HL-60 (cell line): ENCODE measurements at regions not wholly inside any gene's neighbourhood (a gene's known extent, or its start where the extent isn't known, plus 50 kb on each side); places are given as distances from the start of the nearest gene placed in this dataset.

Experiments used
- DNase-seq, 2 experiments: peaks; one replicate each; pipeline ENCODE4 v3.0.0-alpha.2; 2010 to 2020; ENCODE audit warnings: low read depth in 1 of 2, low spot score in 1 of 2
- H3K27ac ChIP-seq: fragments of 250-450 bp; sonication (Bioruptor Pico); replicated peaks from 2 replicates; pipeline ENCODE4 v1.5.1; 2020; ENCODE audit warnings: mild to moderate bottlenecking, moderate library complexity
- H3K27me3 ChIP-seq: fragments of 250-450 bp; sonication (Bioruptor Pico); 2 replicates; pipeline ENCODE4 v1.5.1; 2021; ENCODE audit warnings: mild to moderate bottlenecking, moderate library complexity; ENCODE audit not compliant: insufficient read depth, poor library complexity, severe bottlenecking
- H3K4me3 ChIP-seq: replicated peaks from 2 replicates; pipeline ENCODE4 v1.5.1; 2011; ENCODE audit warnings: mild to moderate bottlenecking, control low read depth, low read length; ENCODE audit not compliant: insufficient read depth
- GABPA ChIP-seq: IDR thresholded peaks from 2 replicates; pipeline ENCODE4 v1.6.1; 2012; ENCODE audit warnings: low read depth
- POLR2AphosphoS5 ChIP-seq: IDR thresholded peaks from 2 replicates; pipeline ENCODE4 v1.6.1; 2012; ENCODE audit warnings: low read depth
- SPI1 ChIP-seq: IDR thresholded peaks from 2 replicates; pipeline ENCODE4 v1.6.1; 2012; ENCODE audit warnings: low read depth, mild to moderate bottlenecking, borderline replicate concordance
- TF ChIP-seq, protein P1 (sequence below): IDR thresholded peaks from one replicate; pipeline ENCODE4 v1.5.1; 2011; ENCODE audit warnings: low read length, control low read depth, inconsistent platforms; ENCODE audit not compliant: insufficient read depth
- TF ChIP-seq, protein P2 (sequence below): IDR thresholded peaks from 2 replicates; pipeline ENCODE4 v1.6.1; 2012; ENCODE audit warnings: low read depth; ENCODE audit not compliant: insufficient replicate concordance

DNA sequence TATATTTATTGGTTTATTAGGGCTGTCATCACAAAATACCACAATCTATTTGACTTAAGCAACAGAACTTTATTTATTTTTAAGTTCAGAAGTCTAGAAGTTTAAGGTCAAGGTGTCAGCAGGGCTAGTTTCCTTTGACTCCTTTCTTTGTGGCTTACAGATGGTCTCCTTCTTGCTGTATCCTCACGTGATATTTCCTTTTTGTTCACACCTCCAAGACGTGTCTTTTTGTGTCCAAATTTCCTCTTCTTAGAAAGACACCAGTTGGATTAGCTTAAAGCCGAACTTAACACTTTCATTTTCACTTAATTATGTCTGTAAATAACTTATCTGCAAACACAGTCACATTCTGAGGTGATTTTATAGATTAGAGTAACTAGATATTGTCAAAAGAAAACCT, 631.4 kb upstream of the POT1 start:
- TF ChIP-seq, protein P1, sequence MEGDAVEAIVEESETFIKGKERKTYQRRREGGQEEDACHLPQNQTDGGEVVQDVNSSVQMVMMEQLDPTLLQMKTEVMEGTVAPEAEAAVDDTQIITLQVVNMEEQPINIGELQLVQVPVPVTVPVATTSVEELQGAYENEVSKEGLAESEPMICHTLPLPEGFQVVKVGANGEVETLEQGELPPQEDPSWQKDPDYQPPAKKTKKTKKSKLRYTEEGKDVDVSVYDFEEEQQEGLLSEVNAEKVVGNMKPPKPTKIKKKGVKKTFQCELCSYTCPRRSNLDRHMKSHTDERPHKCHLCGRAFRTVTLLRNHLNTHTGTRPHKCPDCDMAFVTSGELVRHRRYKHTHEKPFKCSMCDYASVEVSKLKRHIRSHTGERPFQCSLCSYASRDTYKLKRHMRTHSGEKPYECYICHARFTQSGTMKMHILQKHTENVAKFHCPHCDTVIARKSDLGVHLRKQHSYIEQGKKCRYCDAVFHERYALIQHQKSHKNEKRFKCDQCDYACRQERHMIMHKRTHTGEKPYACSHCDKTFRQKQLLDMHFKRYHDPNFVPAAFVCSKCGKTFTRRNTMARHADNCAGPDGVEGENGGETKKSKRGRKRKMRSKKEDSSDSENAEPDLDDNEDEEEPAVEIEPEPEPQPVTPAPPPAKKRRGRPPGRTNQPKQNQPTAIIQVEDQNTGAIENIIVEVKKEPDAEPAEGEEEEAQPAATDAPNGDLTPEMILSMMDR: no peak
- Histone ChIP-seq H3K4me3 (no peak overlapping the region), H3K27me3 (no peaks in the 10 kb centered on the region), H3K27ac (peak overlapping the region; percentile 54; the same call in 1 of the 2 replicates)
- no peak for DNase-seq

GRCh38 chr7:125559921-125560320, 630.3 kb upstream of the POT1 start:
- no peak for DNase-seq
- TF ChIP-seq POLR2AphosphoS5 (no peak), SPI1 (peak; percentile 51; the same call in 1 of the 2 replicates)

DNA sequence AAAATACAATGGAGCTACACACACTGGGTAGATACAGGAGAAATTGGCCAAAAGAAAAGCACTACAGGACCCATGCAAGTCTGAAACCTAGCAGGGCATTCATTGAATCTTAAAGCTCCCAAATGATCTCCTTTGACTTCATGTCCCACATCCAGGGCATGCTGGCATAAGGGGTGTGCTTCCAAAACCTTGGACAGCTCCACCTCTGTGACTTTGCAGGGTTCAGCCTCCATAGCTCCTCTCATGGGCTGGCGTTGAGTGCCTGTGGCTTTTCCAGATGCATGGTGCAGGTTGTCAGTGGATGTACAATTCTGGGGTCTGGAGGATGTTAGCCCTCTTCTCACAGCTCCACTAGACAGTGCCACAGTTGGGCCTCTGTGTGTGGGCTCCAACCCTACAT, 626.3 kb upstream of the POT1 start:
- TF ChIP-seq, protein P1: no peak
- TF ChIP-seq, protein P2, sequence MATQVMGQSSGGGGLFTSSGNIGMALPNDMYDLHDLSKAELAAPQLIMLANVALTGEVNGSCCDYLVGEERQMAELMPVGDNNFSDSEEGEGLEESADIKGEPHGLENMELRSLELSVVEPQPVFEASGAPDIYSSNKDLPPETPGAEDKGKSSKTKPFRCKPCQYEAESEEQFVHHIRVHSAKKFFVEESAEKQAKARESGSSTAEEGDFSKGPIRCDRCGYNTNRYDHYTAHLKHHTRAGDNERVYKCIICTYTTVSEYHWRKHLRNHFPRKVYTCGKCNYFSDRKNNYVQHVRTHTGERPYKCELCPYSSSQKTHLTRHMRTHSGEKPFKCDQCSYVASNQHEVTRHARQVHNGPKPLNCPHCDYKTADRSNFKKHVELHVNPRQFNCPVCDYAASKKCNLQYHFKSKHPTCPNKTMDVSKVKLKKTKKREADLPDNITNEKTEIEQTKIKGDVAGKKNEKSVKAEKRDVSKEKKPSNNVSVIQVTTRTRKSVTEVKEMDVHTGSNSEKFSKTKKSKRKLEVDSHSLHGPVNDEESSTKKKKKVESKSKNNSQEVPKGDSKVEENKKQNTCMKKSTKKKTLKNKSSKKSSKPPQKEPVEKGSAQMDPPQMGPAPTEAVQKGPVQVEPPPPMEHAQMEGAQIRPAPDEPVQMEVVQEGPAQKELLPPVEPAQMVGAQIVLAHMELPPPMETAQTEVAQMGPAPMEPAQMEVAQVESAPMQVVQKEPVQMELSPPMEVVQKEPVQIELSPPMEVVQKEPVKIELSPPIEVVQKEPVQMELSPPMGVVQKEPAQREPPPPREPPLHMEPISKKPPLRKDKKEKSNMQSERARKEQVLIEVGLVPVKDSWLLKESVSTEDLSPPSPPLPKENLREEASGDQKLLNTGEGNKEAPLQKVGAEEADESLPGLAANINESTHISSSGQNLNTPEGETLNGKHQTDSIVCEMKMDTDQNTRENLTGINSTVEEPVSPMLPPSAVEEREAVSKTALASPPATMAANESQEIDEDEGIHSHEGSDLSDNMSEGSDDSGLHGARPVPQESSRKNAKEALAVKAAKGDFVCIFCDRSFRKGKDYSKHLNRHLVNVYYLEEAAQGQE: peak; percentile 90
- TF ChIP-seq SPI1: no peak
- no peak for TF ChIP-seq GABPA
- Histone ChIP-seq H3K4me3 (no peak overlapping the region), H3K27ac (no peak overlapping the region), H3K27me3 (no peaks in the 10 kb centered on the region)
- DNase-seq: no peak

More at GRCh38 chr7:125559921-125560320, 630.3 kb upstream of the POT1 start:
- H3K27ac ChIP-seq: no peak overlapping the region
- no peaks in the 10 kb centered on the region for H3K27me3 ChIP-seq
- H3K4me3 ChIP-seq: no peak overlapping the region

- Histone ChIP-seq H3K4me3 (no peak overlapping the region), H3K27ac (no peak overlapping the region), H3K27me3 (no peaks in the 10 kb centered on the region)
- TF ChIP-seq SPI1: no peak
- TF ChIP-seq, protein P2: no peak
- no peak for TF ChIP-seq POLR2AphosphoS5
- TF ChIP-seq GABPA: no peak
- TF ChIP-seq, protein P1: no peak
- DNase-seq: no peak
These were observed 621.4 kb upstream of the POT1 start for GRCh38 chr7:125551008-125551407.
